Endodermal cell (in vitro differentiated cells): ENCODE measurements at regions not wholly inside any gene's neighbourhood (a gene's known extent, or its start where the extent isn't known, plus 50 kb on each side); places are given as distances from the start of the nearest gene placed in this dataset.
A peak's percentile ranks its signal among the peaks of the same experiment; 100 is the strongest.

ENCODE experiments used
- DNase-seq: peaks from one replicate; pipeline ENCODE4 v3.0.0-alpha.2; 2017
- H3K27ac ChIP-seq: 2 replicates; pipeline ENCODE4 v1.5.1; 2013; ENCODE audit warnings: mild to moderate bottlenecking, low read depth, low read length, moderate library complexity
- H3K27me3 ChIP-seq: 2 replicates; pipeline ENCODE4 v1.6.1; 2013; ENCODE audit warnings: mild to moderate bottlenecking, low read length, moderate library complexity; ENCODE audit not compliant: insufficient read depth, control insufficient read depth, poor library complexity, severe bottlenecking
- H3K36me3 ChIP-seq: 2 replicates; pipeline ENCODE4 v1.7.0; 2013; ENCODE audit warnings: mild to moderate bottlenecking, low read length, moderate library complexity; ENCODE audit not compliant: control insufficient read depth, insufficient read depth
- H3K4me1 ChIP-seq: one replicate; pipeline ENCODE4 v1.7.0; 2013; ENCODE audit warnings: low read length; ENCODE audit not compliant: control insufficient read depth, insufficient read depth
- H3K4me3 ChIP-seq: 2 replicates; pipeline ENCODE4 v1.5.1; 2013; ENCODE audit warnings: mild to moderate bottlenecking, low read length, moderate library complexity
- H3K9ac ChIP-seq: 2 replicates; pipeline ENCODE4 v1.6.1; 2013; ENCODE audit warnings: mild to moderate bottlenecking, low read length, moderate library complexity; ENCODE audit not compliant: poor library complexity, severe bottlenecking; ENCODE audit errors: extremely low read depth
- H3K9me3 ChIP-seq: 2 replicates; pipeline ENCODE4 v1.6.1; 2013; ENCODE audit warnings: mild to moderate bottlenecking, low read length, moderate library complexity; ENCODE audit not compliant: control insufficient read depth
- H3K27ac Mint-ChIP-seq: 2 replicates; pipeline ENCODE4 v1.8.0; 2020; ENCODE audit warnings: mixed read lengths
- H3K27me3 Mint-ChIP-seq: 2 replicates; pipeline ENCODE4 v1.8.0; 2021; ENCODE audit warnings: mild to moderate bottlenecking, mixed read lengths; ENCODE audit not compliant: insufficient read depth
- H3K36me3 Mint-ChIP-seq: 2 replicates; pipeline ENCODE4 v1.8.0; 2020; ENCODE audit warnings: low read depth, mixed read lengths
- H3K4me1 Mint-ChIP-seq: 2 replicates; pipeline ENCODE4 v1.8.0; 2020; ENCODE audit warnings: mixed read lengths
- H3K4me3 Mint-ChIP-seq: 2 replicates; pipeline ENCODE4 v1.8.0; 2020; ENCODE audit warnings: mild to moderate bottlenecking, moderate library complexity, mixed read lengths
- H3K9me3 Mint-ChIP-seq: 2 replicates; pipeline ENCODE4 v1.8.0; 2020; ENCODE audit warnings: mild to moderate bottlenecking, mixed read lengths
- WGBS, 2 experiments: methylation state at CpG; one replicate each; pipeline versions ENCODE4 v1.1.5 to v1.1.7; 2013; ENCODE audit warnings: missing lambda C conversion rate in 2 of 2, mixed read lengths in 1 of 2; ENCODE audit not compliant: insufficient coverage in 1 of 2, insufficient read length in 1 of 2; 5-methylcytosine and 5-hydroxymethylcytosine counted together
- TF ChIP-seq, protein P1 (sequence below): fragments of 200-600 bp; sonication (generic); conservative IDR thresholded peaks from 2 replicates; pipeline ENCODE4 v1.5.0; 2021; ENCODE audit warnings: antibody characterized with exemption, mild to moderate bottlenecking

DNA sequence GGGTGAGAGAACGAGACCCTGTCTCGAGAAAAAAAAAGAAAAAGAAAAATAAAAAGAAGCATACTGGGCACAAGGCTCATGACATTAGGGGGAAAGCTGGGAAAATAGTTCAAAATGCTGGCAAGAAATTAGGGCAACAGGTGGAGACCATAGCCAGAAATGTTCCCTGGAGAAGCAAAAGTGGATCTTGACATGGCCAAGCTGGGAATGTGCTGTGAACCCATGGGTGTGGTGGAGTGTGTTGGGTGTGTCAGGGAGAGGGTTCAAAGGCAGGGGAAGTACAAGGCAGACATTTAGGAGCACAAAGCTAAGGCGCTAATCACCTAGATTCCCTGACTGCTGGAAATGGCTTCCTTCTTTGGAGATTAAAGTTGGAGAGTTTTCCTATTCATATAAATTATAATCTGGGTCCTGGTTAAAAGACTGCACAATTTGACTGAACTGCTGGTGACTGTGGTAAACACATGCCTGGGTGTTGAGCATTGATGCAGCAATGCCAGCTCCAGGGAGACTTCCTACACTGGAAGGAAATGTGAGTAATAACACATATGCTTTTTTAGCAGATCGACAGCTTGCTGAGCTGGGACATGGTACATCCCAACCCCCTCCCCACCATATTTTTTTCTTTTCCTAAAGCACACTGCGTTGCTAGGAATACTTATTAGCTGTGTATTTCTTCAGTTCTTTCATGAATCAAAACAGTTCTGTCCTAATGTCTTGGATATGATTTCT, 70.1 kb upstream of the ARHGAP21 start:
- no peaks in the 10 kb centered on the region for H3K9me3 ChIP-seq
- Mint-ChIP-seq H3K36me3 (no peaks in the 10 kb centered on the region), H3K27me3 (peaks cover 2% of the 10 kb centered on the region), H3K4me3 (no peak overlapping the region), H3K27ac (no peak overlapping the region), H3K4me1 (peaks cover 4% of the 10 kb centered on the region), H3K9me3 (no peaks in the 10 kb centered on the region)
- WGBS, 2 experiments, result 90% methylated on average over 2 to 5 of the region's 5 CpGs
- H3K4me1 ChIP-seq, result no peaks in the 10 kb centered on the region
- no peak for DNase-seq
- no peak overlapping the region for H3K9ac ChIP-seq
- H3K27me3 ChIP-seq, result no peaks in the 10 kb centered on the region
- H3K27ac ChIP-seq, result no peak overlapping the region
- no peaks in the 10 kb centered on the region for H3K36me3 ChIP-seq
- TF ChIP-seq, protein P1, sequence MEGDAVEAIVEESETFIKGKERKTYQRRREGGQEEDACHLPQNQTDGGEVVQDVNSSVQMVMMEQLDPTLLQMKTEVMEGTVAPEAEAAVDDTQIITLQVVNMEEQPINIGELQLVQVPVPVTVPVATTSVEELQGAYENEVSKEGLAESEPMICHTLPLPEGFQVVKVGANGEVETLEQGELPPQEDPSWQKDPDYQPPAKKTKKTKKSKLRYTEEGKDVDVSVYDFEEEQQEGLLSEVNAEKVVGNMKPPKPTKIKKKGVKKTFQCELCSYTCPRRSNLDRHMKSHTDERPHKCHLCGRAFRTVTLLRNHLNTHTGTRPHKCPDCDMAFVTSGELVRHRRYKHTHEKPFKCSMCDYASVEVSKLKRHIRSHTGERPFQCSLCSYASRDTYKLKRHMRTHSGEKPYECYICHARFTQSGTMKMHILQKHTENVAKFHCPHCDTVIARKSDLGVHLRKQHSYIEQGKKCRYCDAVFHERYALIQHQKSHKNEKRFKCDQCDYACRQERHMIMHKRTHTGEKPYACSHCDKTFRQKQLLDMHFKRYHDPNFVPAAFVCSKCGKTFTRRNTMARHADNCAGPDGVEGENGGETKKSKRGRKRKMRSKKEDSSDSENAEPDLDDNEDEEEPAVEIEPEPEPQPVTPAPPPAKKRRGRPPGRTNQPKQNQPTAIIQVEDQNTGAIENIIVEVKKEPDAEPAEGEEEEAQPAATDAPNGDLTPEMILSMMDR, result no peak
- no peak overlapping the region for H3K4me3 ChIP-seq

DNA sequence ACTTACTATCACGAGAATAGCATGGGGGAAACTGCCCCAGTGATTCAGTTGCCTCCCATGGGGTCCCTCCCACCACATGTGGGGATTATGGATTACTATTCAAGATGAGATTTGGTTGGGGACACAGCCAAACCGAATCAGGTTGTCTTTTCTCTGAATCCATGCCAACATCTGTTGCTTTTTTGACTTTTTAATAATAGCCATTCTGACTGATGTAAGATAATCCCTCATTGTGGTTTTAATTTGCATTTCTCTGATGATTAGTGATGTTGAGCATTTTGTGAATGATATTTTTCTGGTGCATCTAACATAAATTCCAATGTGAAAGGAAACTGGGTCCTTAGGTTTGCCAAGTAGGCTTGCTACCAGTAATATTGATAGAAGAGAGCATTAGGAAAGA, 69.0 kb upstream of the ARHGAP21 start:
- no peaks in the 10 kb centered on the region for H3K9me3 ChIP-seq
- DNase-seq, result no peak
- Mint-ChIP-seq H3K4me1 (no peaks in the 10 kb centered on the region), H3K27me3 (peaks cover 2% of the 10 kb centered on the region), H3K4me3 (no peak overlapping the region), H3K27ac (no peak overlapping the region), H3K36me3 (no peaks in the 10 kb centered on the region), H3K9me3 (no peaks in the 10 kb centered on the region)
- no peak overlapping the region for H3K9ac ChIP-seq
- no peaks in the 10 kb centered on the region for H3K27me3 ChIP-seq
- TF ChIP-seq, protein P1, result no peak
- no peaks in the 10 kb centered on the region for H3K4me1 ChIP-seq
- H3K36me3 ChIP-seq, result no peaks in the 10 kb centered on the region
- H3K4me3 ChIP-seq, result no peak overlapping the region
- H3K27ac ChIP-seq, result no peak overlapping the region
- WGBS, 2 experiments, result 63 to 87% methylated on average over 1 to 2 of the region's 2 CpGs

DNA sequence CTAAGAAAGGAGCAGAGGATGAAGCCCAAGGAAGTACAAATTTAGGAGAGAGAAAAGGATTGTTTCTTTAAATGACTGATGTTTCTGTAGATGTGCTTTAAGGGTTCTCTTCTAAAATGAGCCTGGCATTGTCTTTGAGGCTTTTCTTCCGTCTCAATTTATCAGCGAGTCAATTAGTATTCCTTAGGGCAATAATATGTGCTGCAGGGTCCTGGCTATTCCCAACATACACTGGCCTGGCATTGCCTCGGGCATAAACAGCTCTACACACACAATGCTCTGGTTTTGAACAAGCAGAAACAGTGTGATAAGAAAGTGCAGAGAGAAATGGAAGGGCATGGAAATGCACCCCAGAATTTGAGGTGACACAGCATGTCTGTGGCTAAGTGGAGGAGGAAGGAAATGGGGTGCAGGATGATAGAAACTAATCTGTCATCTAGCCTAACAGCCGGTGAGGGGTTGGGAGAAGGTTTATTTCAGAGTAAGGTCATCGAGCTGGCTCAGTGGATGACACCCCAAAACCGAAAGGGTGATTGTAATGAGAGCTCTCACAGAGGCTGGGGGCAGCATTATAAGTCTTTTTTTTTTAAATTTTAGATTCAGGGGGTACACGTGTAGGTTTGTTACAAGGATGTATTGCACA, 67.5 kb upstream of the ARHGAP21 start:
- 92 to 94% methylated on average over 4 to 7 of the region's 7 CpGs for WGBS, 2 experiments
- no peak overlapping the region for H3K27ac Mint-ChIP-seq
- Histone ChIP-seq H3K27ac (peak overlapping the region; percentile 99), H3K9ac (no peak overlapping the region), H3K4me1 (no peaks in the 10 kb centered on the region), H3K27me3 (no peaks in the 10 kb centered on the region), H3K36me3 (no peaks in the 10 kb centered on the region), H3K4me3 (no peak overlapping the region), H3K9me3 (no peaks in the 10 kb centered on the region)
- H3K4me3 Mint-ChIP-seq, result no peak overlapping the region
- TF ChIP-seq, protein P1, result no peak
- no peaks in the 10 kb centered on the region for H3K9me3 Mint-ChIP-seq
- no peaks in the 10 kb centered on the region for H3K4me1 Mint-ChIP-seq
- no peak for DNase-seq
- no peaks in the 10 kb centered on the region for H3K36me3 Mint-ChIP-seq
- peaks cover 2% of the 10 kb centered on the region for H3K27me3 Mint-ChIP-seq
